ENCODE measurements at regions not wholly inside any gene's neighbourhood (a gene's known extent, or its start where the extent isn't known, plus 50 kb on each side); places are given as distances from the start of the nearest gene placed in this dataset.

GRCh38 chr4:170623899-170624298 is 534.1 kb upstream of the AADAT start:
- H3K4me1 ChIP-seq (ENCODE audit: control insufficient read depth, extremely low read depth, insufficient read depth, low read length): no peaks in the 10 kb centered on the region
- dilution Hi-C loops (cut with MboI; ENCODE audit: extremely low pct_ligation_motif_present, low sequenced_read_pairs) (no loop called here), intact Hi-C loops (cut with micrococcal nuclease) (no loop called here)
- no peak overlapping the region for H2AFZ ChIP-seq (ENCODE audit: low read depth, low read length)
- no peaks in the 10 kb centered on the region for H3K79me2 ChIP-seq (ENCODE audit: control insufficient read depth, insufficient read depth, low read length)
- ChIA-PET POLR2A (no interaction called here), CTCF (no interaction called here)
- no peaks in the 10 kb centered on the region for H3K27me3 ChIP-seq (ENCODE audit: control insufficient read depth in 2 of 2, insufficient read depth in 2 of 2, low read length in 2 of 2)
- H3K27ac ChIP-seq (ENCODE audit: insufficient read depth, low read depth, low read length): no peak overlapping the region
- H3K4me3 ChIP-seq (replicated peaks in 1 of 3; ENCODE audit: insufficient read depth in 1 of 3, low read depth in 1 of 3, low read length in 3 of 3): no peak overlapping the region
- no peak overlapping the region for H3K9ac ChIP-seq (replicated peaks; ENCODE audit: extremely low read depth, insufficient read depth, low read length)
- no TSS peak for BruUV-seq (replicated peaks)
- no peaks in the 10 kb centered on the region for H3K36me3 ChIP-seq (ENCODE audit: control insufficient read depth in 2 of 2, extremely low read depth in 1 of 2, insufficient read depth in 2 of 2, low read length in 2 of 2)
- DNase-seq (ENCODE audit: low read depth, low spot score) (no peak), FAIRE-seq (no peak)
- TF ChIP-seq POLR2A (IDR thresholded peaks at IDR 0.05; ENCODE audit: low read depth, low read length): no peak
- TF ChIP-seq MYC (IDR thresholded peaks at IDR 0.05; ENCODE audit: low read depth, low read length): no peak
- no peak for TF ChIP-seq MAX (IDR thresholded peaks at IDR 0.05; ENCODE audit: insufficient read depth, insufficient read length)
- TF ChIP-seq POLR2AphosphoS5 (IDR thresholded peaks at IDR 0.05; ENCODE audit: insufficient read depth, low read depth, low read length): no peak
- no peak for TF ChIP-seq JUN (IDR thresholded peaks at IDR 0.05; ENCODE audit: borderline replicate concordance, insufficient read depth, insufficient read length, low read depth)
- no peak for TF ChIP-seq CTCF (IDR thresholded peaks at IDR 0.05; ENCODE audit: extremely low read depth in 1 of 2, insufficient read depth in 1 of 2, low read depth in 1 of 2, low read length in 2 of 2)
- no peak for TF ChIP-seq GATA2 (IDR thresholded peaks at IDR 0.05; ENCODE audit: insufficient read depth, insufficient read length, low read depth, low read length)
- no peak for TF ChIP-seq EZH2 (IDR thresholded peaks at IDR 0.05; ENCODE audit: borderline replicate concordance, low read depth, low read length, severe bottlenecking)
- no peak for TF ChIP-seq FOS (IDR thresholded peaks at IDR 0.05; ENCODE audit: borderline replicate concordance, insufficient read depth, low read length)
- H4K20me1 ChIP-seq (replicated peaks; ENCODE audit: control insufficient read depth, extremely low read depth, insufficient read depth, low read length): no peaks in the 10 kb centered on the region
- H3K9me3 ChIP-seq (replicated peaks; ENCODE audit: control insufficient read depth, insufficient read depth, low read length): no peaks in the 10 kb centered on the region
- no peak overlapping the region for H3K4me2 ChIP-seq (ENCODE audit: insufficient read depth, low read length)
- no peaks in the 10 kb centered on the region for H3K9me1 ChIP-seq (replicated peaks; ENCODE audit: control insufficient read depth, extremely low read depth, insufficient read depth, low read length)
